ENCODE measurements at regions not wholly inside any gene's neighbourhood (a gene's known extent, or its start where the extent isn't known, plus 50 kb on each side); places are given as distances from the start of the nearest gene placed in this dataset.

GRCh38 chr5:118531276-118531675 lies 457.1 kb downstream of the DTWD2 start:
- TF ChIP-seq POLR2A (IDR thresholded peaks at IDR 0.05): no peak
- TF ChIP-seq CTCF (IDR thresholded peaks at IDR 0.05): no peak
- no peak for TF ChIP-seq EP300 (IDR thresholded peaks at IDR 0.05)
- no peak for TF ChIP-seq POLR2AphosphoS5 (IDR thresholded peaks at IDR 0.05)
- no peaks in the 10 kb centered on the region for H3K27me3 ChIP-seq
- no peak overlapping the region for H3K4me3 ChIP-seq
- WGBS: 63% methylated on average over 1 of the region's 1 CpG
- H3K4me1 ChIP-seq: no peaks in the 10 kb centered on the region
- H3K9me3 ChIP-seq: no peaks in the 10 kb centered on the region
- H3K36me3 ChIP-seq: no peaks in the 10 kb centered on the region
- no peak for DNase-seq (ENCODE audit: low spot score in 2 of 2)
- no peak overlapping the region for H3K27ac ChIP-seq

GRCh38 chr5:118529361-118530144 lies 458.8 kb downstream of the DTWD2 start:
- no peak overlapping the region for H3K4me3 ChIP-seq
- 69% methylated on average over 7 of the region's 7 CpGs for WGBS
- no peaks in the 10 kb centered on the region for H3K27me3 ChIP-seq
- no peaks in the 10 kb centered on the region for H3K36me3 ChIP-seq
- TF ChIP-seq POLR2AphosphoS5 (IDR thresholded peaks at IDR 0.05) (no peak), EP300 (IDR thresholded peaks at IDR 0.05) (no peak), CTCF (IDR thresholded peaks at IDR 0.05) (no peak), POLR2A (IDR thresholded peaks at IDR 0.05) (no peak)
- no peaks in the 10 kb centered on the region for H3K9me3 ChIP-seq
- DNase-seq (ENCODE audit: low spot score in 2 of 2): no peak
- no peaks in the 10 kb centered on the region for H3K4me1 ChIP-seq
- no peak overlapping the region for H3K27ac ChIP-seq

- Histone ChIP-seq H3K4me3 (no peak overlapping the region), H3K36me3 (no peaks in the 10 kb centered on the region), H3K27ac (no peak overlapping the region), H3K4me1 (no peaks in the 10 kb centered on the region), H3K27me3 (no peaks in the 10 kb centered on the region), H3K9me3 (no peaks in the 10 kb centered on the region)
- DNase-seq (ENCODE audit: low spot score in 2 of 2): no peak
- TF ChIP-seq POLR2AphosphoS5 (IDR thresholded peaks at IDR 0.05): no peak
- TF ChIP-seq EP300 (IDR thresholded peaks at IDR 0.05): no peak
- no peak for TF ChIP-seq CTCF (IDR thresholded peaks at IDR 0.05)
- no peak for TF ChIP-seq POLR2A (IDR thresholded peaks at IDR 0.05)
Observed at GRCh38 chr5:118522626-118523025, 465.7 kb downstream of the DTWD2 start.

GRCh38 chr5:118520771-118521415 lies 467.5 kb downstream of the DTWD2 start:
- H3K4me3 ChIP-seq: no peak overlapping the region
- no peak for DNase-seq (ENCODE audit: low spot score in 2 of 2)
- no peaks in the 10 kb centered on the region for H3K27me3 ChIP-seq
- H3K4me1 ChIP-seq: no peaks in the 10 kb centered on the region
- TF ChIP-seq POLR2A (IDR thresholded peaks at IDR 0.05) (no peak), POLR2AphosphoS5 (IDR thresholded peaks at IDR 0.05) (no peak), EP300 (IDR thresholded peaks at IDR 0.05) (no peak), CTCF (IDR thresholded peaks at IDR 0.05) (no peak)
- no peaks in the 10 kb centered on the region for H3K36me3 ChIP-seq
- no peak overlapping the region for H3K27ac ChIP-seq
- H3K9me3 ChIP-seq: no peaks in the 10 kb centered on the region
- 81% methylated on average over 3 of the region's 3 CpGs for WGBS

GRCh38 chr5:118519466-118519865 lies 468.9 kb downstream of the DTWD2 start:
- no peak overlapping the region for H3K27ac ChIP-seq

More at GRCh38 chr5:118519466-118519865, 468.9 kb downstream of the DTWD2 start:
- TF ChIP-seq POLR2AphosphoS5 (IDR thresholded peaks at IDR 0.05): no peak
- TF ChIP-seq CTCF (IDR thresholded peaks at IDR 0.05): no peak
- TF ChIP-seq POLR2A (IDR thresholded peaks at IDR 0.05): no peak
- no peak for TF ChIP-seq EP300 (IDR thresholded peaks at IDR 0.05)
- DNase-seq (ENCODE audit: low spot score in 2 of 2): no peak
- Histone ChIP-seq H3K4me1 (no peaks in the 10 kb centered on the region), H3K27me3 (no peaks in the 10 kb centered on the region), H3K4me3 (no peak overlapping the region), H3K36me3 (no peaks in the 10 kb centered on the region), H3K9me3 (no peaks in the 10 kb centered on the region)
- WGBS: 87% methylated on average over 1 of the region's 1 CpG
